ENCODE measurements at regions not wholly inside any gene's neighbourhood (a gene's known extent, or its start where the extent isn't known, plus 50 kb on each side); places are given as distances from the start of the nearest gene placed in this dataset.
"Not testable (repeated sequence)": the region's sequence is repeated elsewhere in the genome, so short reads cannot be mapped to it uniquely, and the experiment has no call there.

GRCh38 chr19:20273376-20273775 lies 106.4 kb downstream of the ZNF486 start:
- no peaks in the 10 kb centered on the region for H4K20me1 ChIP-seq (ENCODE audit: control insufficient read depth, insufficient read depth, low read depth, low read length)
- H3K79me2 ChIP-seq (ENCODE audit: control insufficient read depth, low read length) = no peaks in the 10 kb centered on the region
- no peaks in the 10 kb centered on the region for H3K9me2 ChIP-seq (replicated peaks; ENCODE audit: control insufficient read depth, low read length)
- peaks cover 50% of the 10 kb centered on the region for H3K4me1 ChIP-seq (ENCODE audit: control insufficient read depth, low read length)
- peaks cover 14% of the 10 kb centered on the region for H3F3A ChIP-seq (ENCODE audit: control insufficient read depth, insufficient read depth)
- H3K27ac ChIP-seq (ENCODE audit: low read depth, low read length) = peak overlapping the region; percentile 74
- peak overlapping the region; percentile 61 for H3K4me2 ChIP-seq (ENCODE audit: low read length)
- H3K4me3 ChIP-seq (ENCODE audit: low read length) = peak overlapping the region; percentile 41
- no peaks in the 10 kb centered on the region for H3K27me3 ChIP-seq (ENCODE audit: control insufficient read depth, low read length)
- no peaks in the 10 kb centered on the region; the same call in 1 of the 2 replicates for H3K9me3 ChIP-seq (ENCODE audit: control insufficient read depth, insufficient read depth, low read length)
- no peak for TF ChIP-seq EZH2phosphoT487 (IDR thresholded peaks at IDR 0.05; ENCODE audit: borderline replicate concordance, low read length)
- TF ChIP-seq, protein P1, sequence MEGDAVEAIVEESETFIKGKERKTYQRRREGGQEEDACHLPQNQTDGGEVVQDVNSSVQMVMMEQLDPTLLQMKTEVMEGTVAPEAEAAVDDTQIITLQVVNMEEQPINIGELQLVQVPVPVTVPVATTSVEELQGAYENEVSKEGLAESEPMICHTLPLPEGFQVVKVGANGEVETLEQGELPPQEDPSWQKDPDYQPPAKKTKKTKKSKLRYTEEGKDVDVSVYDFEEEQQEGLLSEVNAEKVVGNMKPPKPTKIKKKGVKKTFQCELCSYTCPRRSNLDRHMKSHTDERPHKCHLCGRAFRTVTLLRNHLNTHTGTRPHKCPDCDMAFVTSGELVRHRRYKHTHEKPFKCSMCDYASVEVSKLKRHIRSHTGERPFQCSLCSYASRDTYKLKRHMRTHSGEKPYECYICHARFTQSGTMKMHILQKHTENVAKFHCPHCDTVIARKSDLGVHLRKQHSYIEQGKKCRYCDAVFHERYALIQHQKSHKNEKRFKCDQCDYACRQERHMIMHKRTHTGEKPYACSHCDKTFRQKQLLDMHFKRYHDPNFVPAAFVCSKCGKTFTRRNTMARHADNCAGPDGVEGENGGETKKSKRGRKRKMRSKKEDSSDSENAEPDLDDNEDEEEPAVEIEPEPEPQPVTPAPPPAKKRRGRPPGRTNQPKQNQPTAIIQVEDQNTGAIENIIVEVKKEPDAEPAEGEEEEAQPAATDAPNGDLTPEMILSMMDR (IDR thresholded peaks at IDR 0.05; ENCODE audit: low read depth, low read length, poor library complexity, severe bottlenecking) = no peak
- H3K36me3 ChIP-seq (ENCODE audit: control insufficient read depth, low read length) = no peaks in the 10 kb centered on the region

- H3K36me3 ChIP-seq (ENCODE audit: control insufficient read depth, low read length); H3K79me2 ChIP-seq (ENCODE audit: control insufficient read depth, low read length); H3K9me2 ChIP-seq (replicated peaks; ENCODE audit: control insufficient read depth, low read length); H3K9me3 ChIP-seq (ENCODE audit: control insufficient read depth, insufficient read depth, low read length); H3K27me3 ChIP-seq (ENCODE audit: control insufficient read depth, low read length); H4K20me1 ChIP-seq (ENCODE audit: control insufficient read depth, insufficient read depth, low read depth, low read length): not testable (repeated sequence)
- Histone ChIP-seq H3F3A (ENCODE audit: control insufficient read depth, insufficient read depth) (peaks cover 14% of the 10 kb centered on the region), H3K4me1 (ENCODE audit: control insufficient read depth, low read length) (peaks cover 50% of the 10 kb centered on the region), H3K4me3 (ENCODE audit: low read length) (peak overlapping the region; percentile 41; the same call in 1 of the 2 replicates), H3K27ac (ENCODE audit: low read depth, low read length) (peak overlapping the region; percentile 74), H3K4me2 (ENCODE audit: low read length) (peak overlapping the region; percentile 61)
Measured at GRCh38 chr19:20272627-20273010, 105.6 kb downstream of the ZNF486 start.

DNA sequence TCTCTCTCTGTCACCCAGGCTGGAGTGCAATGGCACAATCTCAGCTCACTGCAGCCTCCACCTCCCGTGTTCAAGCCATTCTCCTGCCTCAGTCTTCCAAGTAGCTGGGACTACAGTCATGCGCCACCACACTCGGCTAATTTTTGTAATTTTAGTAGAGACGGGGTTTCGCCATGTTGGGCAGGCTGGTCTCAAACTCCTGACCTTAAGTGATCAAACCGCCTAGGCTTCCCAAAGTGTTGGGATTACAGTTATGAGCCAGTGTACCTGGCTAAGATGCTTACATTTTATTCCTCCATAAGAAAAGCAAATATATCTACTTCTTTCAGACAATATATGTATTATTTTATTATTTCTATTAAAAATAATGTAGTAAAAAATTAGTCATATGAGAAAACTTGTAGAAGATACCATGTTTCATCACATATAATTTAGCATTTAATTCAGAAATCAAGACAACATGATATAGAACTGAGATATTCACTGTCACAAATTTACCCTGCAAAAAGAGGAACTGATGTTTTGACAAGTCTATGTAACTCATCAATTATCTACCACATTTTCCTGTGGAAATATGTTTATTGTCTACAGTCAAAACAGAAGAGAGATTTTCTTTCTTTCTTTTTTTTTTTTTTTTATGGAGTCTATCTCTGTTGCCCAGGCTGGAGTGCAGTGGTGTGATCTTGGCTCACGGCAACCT lies 105.1 kb downstream of the ZNF486 start:
- H3K9me2 ChIP-seq (replicated peaks; ENCODE audit: control insufficient read depth, low read length); H3K9me3 ChIP-seq (ENCODE audit: control insufficient read depth, insufficient read depth, low read length); H3K27me3 ChIP-seq (ENCODE audit: control insufficient read depth, low read length); H4K20me1 ChIP-seq (ENCODE audit: control insufficient read depth, insufficient read depth, low read depth, low read length); H3K79me2 ChIP-seq (ENCODE audit: control insufficient read depth, low read length); H3K36me3 ChIP-seq (ENCODE audit: control insufficient read depth, low read length): not testable (repeated sequence)
- Histone ChIP-seq H3K4me1 (ENCODE audit: control insufficient read depth, low read length) (peaks cover 50% of the 10 kb centered on the region), H3K27ac (ENCODE audit: low read depth, low read length) (peak overlapping the region; percentile 74), H3F3A (ENCODE audit: control insufficient read depth, insufficient read depth) (peaks cover 14% of the 10 kb centered on the region), H3K4me3 (ENCODE audit: low read length) (peak overlapping the region; percentile 71), H3K4me2 (ENCODE audit: low read length) (peak overlapping the region; percentile 80)

DNA sequence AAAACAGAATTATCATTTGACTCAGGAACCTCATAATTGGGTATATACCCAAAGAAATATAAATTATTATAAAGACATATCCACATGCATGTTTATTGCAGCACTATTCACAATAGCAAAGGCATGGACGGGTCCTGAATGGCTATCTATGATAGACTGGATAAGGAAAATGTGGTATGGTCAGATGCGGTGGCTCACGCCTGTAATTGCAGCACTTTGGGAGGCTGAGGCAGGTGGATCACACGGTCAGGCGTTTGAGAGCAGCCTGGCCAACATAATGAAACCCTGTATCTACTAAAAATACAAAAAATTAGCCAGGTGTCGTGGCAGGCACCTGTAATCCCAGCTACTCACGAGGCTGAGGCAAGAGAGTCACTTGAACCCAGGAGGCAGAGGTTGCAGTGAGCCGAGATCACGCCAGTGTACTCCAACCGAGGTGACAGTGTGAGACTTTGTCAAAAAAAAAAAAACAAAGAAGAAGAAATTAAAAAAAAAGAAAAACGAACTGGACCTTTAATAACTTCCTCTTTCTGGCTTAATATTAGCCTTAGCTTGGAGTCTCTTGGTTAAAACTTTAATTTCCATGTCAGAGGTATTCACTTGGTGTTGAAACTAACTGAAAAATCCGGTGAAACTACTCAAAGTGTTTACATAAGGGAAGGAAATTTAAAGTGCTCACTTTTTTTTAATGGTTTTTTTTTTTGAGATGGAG lies 104.4 kb downstream of the ZNF486 start:
- TF ChIP-seq, protein P1 (IDR thresholded peaks at IDR 0.05; ENCODE audit: low read depth, low read length, poor library complexity, severe bottlenecking) = no peak
- no peak for TF ChIP-seq EZH2phosphoT487 (IDR thresholded peaks at IDR 0.05; ENCODE audit: borderline replicate concordance, low read length)
- no peaks in the 10 kb centered on the region; the same call in 1 of the 2 replicates for H3K9me3 ChIP-seq (ENCODE audit: control insufficient read depth, insufficient read depth, low read length)
- no peaks in the 10 kb centered on the region for H3K36me3 ChIP-seq (ENCODE audit: control insufficient read depth, low read length)
- H3K4me3 ChIP-seq (ENCODE audit: low read length) = peak overlapping the region; percentile 71
- no peaks in the 10 kb centered on the region for H4K20me1 ChIP-seq (ENCODE audit: control insufficient read depth, insufficient read depth, low read depth, low read length)
- peaks cover 50% of the 10 kb centered on the region for H3K4me1 ChIP-seq (ENCODE audit: control insufficient read depth, low read length)
- no peaks in the 10 kb centered on the region for H3K27me3 ChIP-seq (ENCODE audit: control insufficient read depth, low read length)
- peak overlapping the region; percentile 80 for H3K4me2 ChIP-seq (ENCODE audit: low read length)
- H3F3A ChIP-seq (ENCODE audit: control insufficient read depth, insufficient read depth) = peaks cover 14% of the 10 kb centered on the region
- no peaks in the 10 kb centered on the region for H3K9me2 ChIP-seq (replicated peaks; ENCODE audit: control insufficient read depth, low read length)
- peak overlapping the region; percentile 74 for H3K27ac ChIP-seq (ENCODE audit: low read depth, low read length)
- H3K79me2 ChIP-seq (ENCODE audit: control insufficient read depth, low read length) = no peaks in the 10 kb centered on the region
